HepG2 (cell line): ENCODE measurements at regions not wholly inside any gene's neighbourhood (a gene's known extent, or its start where the extent isn't known, plus 50 kb on each side); places are given as distances from the start of the nearest gene placed in this dataset.

Source experiments
- ATAC-seq: fragments of 200-7000 bp; cut with Tn5 transposase; 3 replicates; pipeline ENCODE4 v1.9.1; 2020; ENCODE audit warnings: mild to moderate bottlenecking, moderate library complexity
- BruUV-seq: library from RNA; stranded (reverse); fragments of 400-500 nt; replicated peaks from 2 replicates; lab custom pipeline; 2021; lab: Mats Ljungman, UMichigan
- CTCF ChIA-PET: fragments of 300-600 bp; formaldehyde crosslinking; extraction: SDS; loops from one replicate; lab custom pipeline; 2021; ENCODE audit warnings: low total read pairs, inconsistent platforms, low intra/inter-chr PET ratio; lab: Yijun Ruan, JAX
- POLR2A ChIA-PET: fragments of 350-600 bp; sonication (Branson Sonifier 250); formaldehyde crosslinking; loops from one replicate; lab custom pipeline; 2020; ENCODE audit warnings: antibody characterized with exemption, inconsistent platforms; lab: Yijun Ruan, JAX
- DNase-seq: peaks from one replicate; pipeline ENCODE4 v3.0.0-alpha.2; 2015; ENCODE audit warnings: low spot score
- FAIRE-seq: peaks from 3 replicates; lab custom pipeline; 2011; peaks lifted over from hg19 to GRCh38; lab: Jason Lieb, UNC
- H2AFZ ChIP-seq: one replicate; pipeline ENCODE4 v1.6.1; 2011; ENCODE audit warnings: low read length, inconsistent platforms
- H3K27ac ChIP-seq: fragments of 300-600 bp; 3 replicates; pipeline ENCODE4 v1.8.0; 2011; ENCODE audit warnings: mixed run types, mild to moderate bottlenecking, mixed read lengths, low read length, inconsistent platforms; ENCODE audit not compliant: insufficient read depth; ENCODE audit errors: extremely low read length
- H3K27me3 ChIP-seq, 2 experiments: fragments of 200-600 bp in 1 of 2; 2 replicates in 1 of 2; 3 replicates in 1 of 2; pipeline versions ENCODE4 v1.6.0 to v1.8.0; 2011; ENCODE audit warnings: low read length in 2 of 2, mild to moderate bottlenecking in 2 of 2, moderate library complexity in 2 of 2, inconsistent platforms in 1 of 2; ENCODE audit not compliant: insufficient read depth in 2 of 2, control insufficient read depth in 1 of 2
- H3K36me3 ChIP-seq, 2 experiments: fragments of 200-600 bp in 1 of 2; replicated peaks in 1 of 2; 2 replicates in 1 of 2; 3 replicates in 1 of 2; pipeline versions ENCODE4 v1.5.1 to v1.8.0; 2011; ENCODE audit warnings: low read length in 2 of 2, inconsistent platforms in 1 of 2; ENCODE audit not compliant: insufficient read depth in 2 of 2, control insufficient read depth in 1 of 2
- H3K4me1 ChIP-seq: 2 replicates; pipeline ENCODE4 v1.5.1; 2012; ENCODE audit warnings: low read length, inconsistent platforms; ENCODE audit not compliant: insufficient read depth
- H3K4me2 ChIP-seq: 2 replicates; pipeline ENCODE4 v1.6.0; 2011; ENCODE audit warnings: low read depth, low read length, inconsistent platforms
- H3K4me3 ChIP-seq, 3 experiments: fragments of 200-600 bp in 1 of 3; sonication (generic), shearing (Covaris generic) in 1 of 3; replicated peaks in 1 of 3; 2 replicates each; pipeline ENCODE4 v1.5.1; 2011 to 2016; ENCODE audit warnings: low read length in 3 of 3, inconsistent platforms in 2 of 3, low read depth in 2 of 3, mild to moderate bottlenecking in 2 of 3, control low read depth in 1 of 3, mixed read lengths in 1 of 3; ENCODE audit not compliant: insufficient read depth in 1 of 3
- H3K79me2 ChIP-seq: one replicate; pipeline ENCODE4 v1.6.1; 2011; ENCODE audit warnings: low read length, inconsistent platforms; ENCODE audit not compliant: insufficient read depth
- H3K9ac ChIP-seq: 2 replicates; pipeline ENCODE4 v1.6.0; 2011; ENCODE audit warnings: mild to moderate bottlenecking, low read depth, low read length, inconsistent platforms; ENCODE audit not compliant: insufficient read depth
- H3K9me3 ChIP-seq: 2 replicates; pipeline ENCODE4 v1.5.1; 2012; ENCODE audit warnings: mild to moderate bottlenecking, low read length
- H4K20me1 ChIP-seq: 2 replicates; pipeline ENCODE4 v1.6.0; 2011; ENCODE audit warnings: inconsistent platforms, mild to moderate bottlenecking, low read length, moderate library complexity; ENCODE audit not compliant: insufficient read depth
- ARID4A ChIP-seq: sonication (generic); formaldehyde crosslinking; IDR thresholded peaks from 2 replicates; pipeline ENCODE4 v1.5.0; 2020; ENCODE audit warnings: mild to moderate bottlenecking, missing genetic modification reagents, borderline replicate concordance
- ASH2L ChIP-seq: fragments of 300-600, 200-600 bp; sonication (generic); IDR thresholded peaks from 2 replicates; pipeline ENCODE4 v1.7.0; 2017; ENCODE audit warnings: low read depth, mild to moderate bottlenecking, moderate library complexity, mixed read lengths, low read length; ENCODE audit not compliant: insufficient read length
- CEBPB ChIP-seq: IDR thresholded peaks from 2 replicates; pipeline ENCODE4 v1.6.1; 2011; ENCODE audit warnings: low read depth, low read length, improper control_type of control experiment, borderline replicate concordance
- GABPB1 ChIP-seq: IDR thresholded peaks from 2 replicates; pipeline ENCODE4 v1.6.1; 2016; ENCODE audit warnings: mild to moderate bottlenecking, missing genetic modification reagents, moderate library complexity, missing compliant biosample characterization
- HDAC6 ChIP-seq: fragments of 200-600 bp; sonication (generic); IDR thresholded peaks from 2 replicates; pipeline ENCODE4 v1.7.0; 2017; ENCODE audit warnings: mild to moderate bottlenecking, antibody characterized with exemption, low read length, low read depth
- MAFF ChIP-seq: IDR thresholded peaks from 2 replicates; pipeline ENCODE4 v1.6.1; 2011; ENCODE audit warnings: low read depth, low read length, improper control_type of control experiment
- PAX8 ChIP-seq: sonication (generic); formaldehyde crosslinking; IDR thresholded peaks from 2 replicates; pipeline ENCODE4 v1.8.0; 2022; ENCODE audit warnings: mild to moderate bottlenecking, missing genetic modification reagents, borderline replicate concordance
- U2AF2 ChIP-seq: fragments of 200-400 bp; formaldehyde crosslinking; IDR thresholded peaks from 2 replicates; pipeline ENCODE4 v1.6.1; 2017; ENCODE audit warnings: low read depth, mild to moderate bottlenecking, low read length
- ZNF605 ChIP-seq: sonication (generic); formaldehyde crosslinking; IDR thresholded peaks from 2 replicates; pipeline ENCODE4 v1.8.0; 2022; ENCODE audit warnings: mild to moderate bottlenecking, missing genetic modification reagents
- ZNF670 ChIP-seq: sonication (generic); formaldehyde crosslinking; IDR thresholded peaks from 2 replicates; pipeline ENCODE4 v1.8.0; 2022; ENCODE audit warnings: mild to moderate bottlenecking, missing genetic modification reagents, borderline replicate concordance
- ZNF839 ChIP-seq: sonication (generic); formaldehyde crosslinking; IDR thresholded peaks from 2 replicates; pipeline ENCODE4 v1.4.0; 2020; ENCODE audit warnings: missing genetic modification reagents, mild to moderate bottlenecking, borderline replicate concordance
- ZZZ3 ChIP-seq: sonication (generic); formaldehyde crosslinking; IDR thresholded peaks from 2 replicates; pipeline ENCODE4 v1.4.0; 2020; ENCODE audit warnings: missing genetic modification reagents, mild to moderate bottlenecking, borderline replicate concordance
- WGBS: methylation state at CpG from one replicate; pipeline ENCODE4 v1.1.6; 2017; ENCODE audit warnings: low lambda C conversion rate; 5-methylcytosine and 5-hydroxymethylcytosine counted together
- in situ Hi-C: cut with HindIII; loops from 2 replicates; pipeline ENCODE4 v1.10.0; 2017; ENCODE audit warnings: low pct_unique_long_range_greater_than_20kb; ENCODE audit not compliant: extremely low pct_ligation_motif_present
- intact Hi-C: fragments of 100-400 bp; cut with micrococcal nuclease; formaldehyde crosslinking; loops from one replicate; pipeline ENCODE4 v1.10.0; 2022; ENCODE audit not compliant: unreplicated experiment
- TF ChIP-seq, protein P1 (sequence below), 2 experiments: sonication (generic) in 1 of 2; formaldehyde crosslinking in 1 of 2; IDR thresholded peaks; 2 replicates each; pipeline versions ENCODE4 v1.5.1 to v1.6.1; 2011 to 2020; ENCODE audit warnings: borderline replicate concordance in 1 of 2, low read depth in 1 of 2, low read length in 1 of 2, mild to moderate bottlenecking in 1 of 2, missing genetic modification reagents in 1 of 2, moderate library complexity in 1 of 2
- TF ChIP-seq, protein P2 (sequence below): sonication (generic); formaldehyde crosslinking; IDR thresholded peaks from 2 replicates; pipeline ENCODE4 v1.5.0; 2020; ENCODE audit warnings: mild to moderate bottlenecking, missing genetic modification reagents, moderate library complexity

- TF ChIP-seq ZNF670 (CRISPR knock-in tag) (no peak), ZZZ3 (no peak), GABPB1 (no peak)
These were observed 82.7 kb upstream of the DUSP22 start (continued) for GRCh38 chr6:209432-210103.

DNA sequence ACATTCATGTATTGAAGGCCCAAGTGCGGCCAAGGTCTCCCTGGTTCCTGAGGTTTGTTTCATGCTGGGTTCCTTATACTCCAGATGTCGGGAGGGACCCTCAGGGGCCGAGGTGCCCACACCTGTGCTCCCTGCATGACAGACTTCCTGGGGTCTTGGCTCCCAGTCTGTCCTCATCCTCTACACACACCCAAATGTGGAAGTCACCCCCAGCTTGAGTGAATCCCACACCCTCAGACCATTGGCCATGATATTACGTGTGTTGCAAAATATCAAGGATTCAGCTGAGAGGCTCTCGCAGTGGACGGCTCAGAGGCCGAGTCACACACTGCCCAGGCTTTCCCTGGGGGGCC is 82.2 kb upstream of the DUSP22 start:
- intact Hi-C loops = no loop called here
- TF ChIP-seq HDAC6 (no peak), ASH2L (no peak), PAX8 (CRISPR knock-in tag) (no peak), ZNF605 (CRISPR knock-in tag) (no peak), CEBPB (no peak), MAFF (no peak), ARID4A (CRISPR knock-in tag) (no peak), ZNF839 (CRISPR knock-in tag) (no peak), U2AF2 (no peak)
- TF ChIP-seq, protein P1, sequence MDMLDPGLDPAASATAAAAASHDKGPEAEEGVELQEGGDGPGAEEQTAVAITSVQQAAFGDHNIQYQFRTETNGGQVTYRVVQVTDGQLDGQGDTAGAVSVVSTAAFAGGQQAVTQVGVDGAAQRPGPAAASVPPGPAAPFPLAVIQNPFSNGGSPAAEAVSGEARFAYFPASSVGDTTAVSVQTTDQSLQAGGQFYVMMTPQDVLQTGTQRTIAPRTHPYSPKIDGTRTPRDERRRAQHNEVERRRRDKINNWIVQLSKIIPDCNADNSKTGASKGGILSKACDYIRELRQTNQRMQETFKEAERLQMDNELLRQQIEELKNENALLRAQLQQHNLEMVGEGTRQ (IDR thresholded peaks at IDR 0.05; ENCODE audit: low read depth, low read length) = no peak
- TF ChIP-seq, protein P1 (CRISPR knock-in tag; IDR thresholded peaks at IDR 0.05; ENCODE audit: borderline replicate concordance) = no peak
- TF ChIP-seq, protein P2, sequence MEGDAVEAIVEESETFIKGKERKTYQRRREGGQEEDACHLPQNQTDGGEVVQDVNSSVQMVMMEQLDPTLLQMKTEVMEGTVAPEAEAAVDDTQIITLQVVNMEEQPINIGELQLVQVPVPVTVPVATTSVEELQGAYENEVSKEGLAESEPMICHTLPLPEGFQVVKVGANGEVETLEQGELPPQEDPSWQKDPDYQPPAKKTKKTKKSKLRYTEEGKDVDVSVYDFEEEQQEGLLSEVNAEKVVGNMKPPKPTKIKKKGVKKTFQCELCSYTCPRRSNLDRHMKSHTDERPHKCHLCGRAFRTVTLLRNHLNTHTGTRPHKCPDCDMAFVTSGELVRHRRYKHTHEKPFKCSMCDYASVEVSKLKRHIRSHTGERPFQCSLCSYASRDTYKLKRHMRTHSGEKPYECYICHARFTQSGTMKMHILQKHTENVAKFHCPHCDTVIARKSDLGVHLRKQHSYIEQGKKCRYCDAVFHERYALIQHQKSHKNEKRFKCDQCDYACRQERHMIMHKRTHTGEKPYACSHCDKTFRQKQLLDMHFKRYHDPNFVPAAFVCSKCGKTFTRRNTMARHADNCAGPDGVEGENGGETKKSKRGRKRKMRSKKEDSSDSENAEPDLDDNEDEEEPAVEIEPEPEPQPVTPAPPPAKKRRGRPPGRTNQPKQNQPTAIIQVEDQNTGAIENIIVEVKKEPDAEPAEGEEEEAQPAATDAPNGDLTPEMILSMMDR = no peak

More for the DNA sequence above, 82.2 kb upstream of the DUSP22 start:
- Histone ChIP-seq H3K9ac (no peak overlapping the region), H3K9me3 (peaks cover 10% of the 10 kb centered on the region; the same call in 1 of the 2 replicates), H3K4me2 (no peak overlapping the region), H3K36me3 (no peaks in the 10 kb centered on the region), H2AFZ (no peak overlapping the region), H3K27me3 (peaks cover 4 to 45% of the 10 kb centered on the region in 2 experiments; a peak in 4 of 5 replicates), H4K20me1 (no peaks in the 10 kb centered on the region), H3K27ac (no peak overlapping the region), H3K4me3 (no peak overlapping the region), H3K4me1 (peaks cover 16% of the 10 kb centered on the region), H3K79me2 (no peaks in the 10 kb centered on the region)
- ChIA-PET POLR2A (no interaction called here), CTCF (no interaction called here)
- 46% methylated on average over 6 of the region's 7 CpGs for WGBS
- ATAC-seq (no peak), FAIRE-seq (no peak), DNase-seq (no peak)
- BruUV-seq = no TSS peak
- in situ Hi-C loops = no loop called here
